ENCODE measurements at regions not wholly inside any gene's neighbourhood (a gene's known extent, or its start where the extent isn't known, plus 50 kb on each side); places are given as distances from the start of the nearest gene placed in this dataset.

GRCh38 chr10:130326954-130327353 is 190.8 kb downstream of the GLRX3 start:
- H3K4me3 ChIP-seq, result no peak overlapping the region
- no peaks in the 10 kb centered on the region for H3K36me3 ChIP-seq
- H3K9me3 ChIP-seq, result peaks cover 16 to 23% of the 10 kb centered on the region in 2 donors
- H3K27me3 ChIP-seq, result peaks cover 0 to 13% of the 10 kb centered on the region in 2 donors
- TF ChIP-seq POLR2AphosphoS5 (IDR thresholded peaks at IDR 0.05) (no peak), POLR2A (IDR thresholded peaks at IDR 0.05) (no peak)
- TF ChIP-seq, protein P1, sequence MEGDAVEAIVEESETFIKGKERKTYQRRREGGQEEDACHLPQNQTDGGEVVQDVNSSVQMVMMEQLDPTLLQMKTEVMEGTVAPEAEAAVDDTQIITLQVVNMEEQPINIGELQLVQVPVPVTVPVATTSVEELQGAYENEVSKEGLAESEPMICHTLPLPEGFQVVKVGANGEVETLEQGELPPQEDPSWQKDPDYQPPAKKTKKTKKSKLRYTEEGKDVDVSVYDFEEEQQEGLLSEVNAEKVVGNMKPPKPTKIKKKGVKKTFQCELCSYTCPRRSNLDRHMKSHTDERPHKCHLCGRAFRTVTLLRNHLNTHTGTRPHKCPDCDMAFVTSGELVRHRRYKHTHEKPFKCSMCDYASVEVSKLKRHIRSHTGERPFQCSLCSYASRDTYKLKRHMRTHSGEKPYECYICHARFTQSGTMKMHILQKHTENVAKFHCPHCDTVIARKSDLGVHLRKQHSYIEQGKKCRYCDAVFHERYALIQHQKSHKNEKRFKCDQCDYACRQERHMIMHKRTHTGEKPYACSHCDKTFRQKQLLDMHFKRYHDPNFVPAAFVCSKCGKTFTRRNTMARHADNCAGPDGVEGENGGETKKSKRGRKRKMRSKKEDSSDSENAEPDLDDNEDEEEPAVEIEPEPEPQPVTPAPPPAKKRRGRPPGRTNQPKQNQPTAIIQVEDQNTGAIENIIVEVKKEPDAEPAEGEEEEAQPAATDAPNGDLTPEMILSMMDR (IDR thresholded peaks at IDR 0.05), result no peak
- no peak for DNase-seq (ENCODE audit: low spot score in 2 of 2)
- H3K4me1 ChIP-seq, result no peaks in the 10 kb centered on the region
- intact Hi-C loops (cut with DNase I; ENCODE audit: low total_unique reads), result no loop called here
- no peak overlapping the region for H3K27ac ChIP-seq

DNA sequence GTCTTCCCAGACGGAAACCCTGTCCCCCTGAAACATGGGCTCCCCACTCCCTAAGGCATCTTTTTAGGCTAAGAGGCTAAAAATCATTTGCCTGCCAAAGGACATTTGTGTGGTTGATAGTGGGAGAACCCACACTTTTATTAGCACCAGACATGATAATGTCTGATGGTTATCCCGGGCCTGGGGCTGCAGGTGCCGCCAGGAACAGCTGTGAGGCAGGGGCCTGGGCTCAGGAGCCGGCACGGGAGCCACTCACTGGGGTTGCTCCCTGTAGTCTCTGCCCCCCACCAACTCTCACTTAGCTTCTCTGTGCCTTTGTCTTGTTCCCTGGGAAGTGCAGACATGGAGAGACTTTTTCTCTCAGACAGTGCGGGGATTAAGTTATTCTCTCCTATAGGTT is 193.6 kb downstream of the GLRX3 start:
- no peak for DNase-seq (ENCODE audit: low spot score in 2 of 2)
- H3K4me3 ChIP-seq, result no peak overlapping the region
- intact Hi-C loops (cut with DNase I; ENCODE audit: low total_unique reads), result no loop called here
- H3K27me3 ChIP-seq, result peaks cover 0 to 13% of the 10 kb centered on the region in 2 donors
- H3K9me3 ChIP-seq, result peaks cover 11 to 23% of the 10 kb centered on the region in 2 donors
- H3K27ac ChIP-seq, result no peak overlapping the region
- H3K4me1 ChIP-seq, result no peaks in the 10 kb centered on the region
- no peak for TF ChIP-seq POLR2AphosphoS5 (IDR thresholded peaks at IDR 0.05)
- no peak for TF ChIP-seq POLR2A (IDR thresholded peaks at IDR 0.05)
- TF ChIP-seq, protein P1 (IDR thresholded peaks at IDR 0.05), result no peak
- no peaks in the 10 kb centered on the region for H3K36me3 ChIP-seq

DNA sequence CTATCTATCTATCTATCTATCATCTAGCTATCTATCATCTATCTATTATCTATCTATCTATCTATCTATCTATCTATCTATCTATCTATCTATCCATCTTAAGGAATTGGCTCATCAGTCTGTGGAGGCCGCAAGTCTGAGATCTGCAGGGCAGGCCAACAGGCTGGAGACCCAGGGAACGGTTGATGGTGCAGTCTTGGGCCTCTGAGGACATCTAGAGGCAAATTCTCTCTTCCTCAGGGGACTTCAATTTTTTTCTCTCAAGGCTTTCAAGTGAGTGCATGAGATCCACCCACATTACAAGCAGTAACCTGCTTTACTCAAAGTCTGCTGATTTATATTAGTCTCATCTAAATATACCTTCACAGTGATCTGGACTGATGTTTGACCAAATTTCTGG is 197.0 kb downstream of the GLRX3 start:
- peaks cover 0 to 11% of the 10 kb centered on the region in 2 donors for H3K27me3 ChIP-seq
- peaks cover 0 to under 1% of the 10 kb centered on the region in 2 donors for H3K9me3 ChIP-seq
- H3K27ac ChIP-seq, result no peak overlapping the region
- TF ChIP-seq, protein P1 (IDR thresholded peaks at IDR 0.05), result no peak
- TF ChIP-seq POLR2AphosphoS5 (IDR thresholded peaks at IDR 0.05) (no peak), POLR2A (IDR thresholded peaks at IDR 0.05) (no peak)
- DNase-seq (ENCODE audit: low spot score in 2 of 2), result no peak
- intact Hi-C loops (cut with DNase I; ENCODE audit: low total_unique reads), result no loop called here
- no peaks in the 10 kb centered on the region for H3K4me1 ChIP-seq
- H3K36me3 ChIP-seq, result no peaks in the 10 kb centered on the region
- H3K4me3 ChIP-seq, result no peak overlapping the region

DNA sequence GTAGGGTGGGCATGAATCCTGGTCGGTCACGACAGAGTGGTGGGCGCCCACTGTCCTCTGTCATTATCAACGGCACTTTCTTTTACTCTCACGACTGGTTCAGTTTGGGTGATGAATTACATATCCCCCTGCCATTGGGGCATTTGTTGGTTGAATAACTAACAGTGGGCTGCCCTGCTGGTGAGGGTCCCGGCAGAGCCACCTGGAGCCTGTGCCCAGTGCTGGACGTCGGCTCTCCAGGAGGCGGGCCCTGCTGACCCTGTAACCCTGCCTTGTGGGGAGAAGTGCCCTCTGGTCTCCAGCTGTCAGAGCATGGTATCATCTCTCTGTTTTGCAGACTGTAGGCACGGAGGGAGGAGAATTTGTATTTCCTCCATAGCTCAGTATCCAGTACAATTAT is 199.1 kb downstream of the GLRX3 start:
- Histone ChIP-seq H3K27ac (no peak overlapping the region), H3K4me3 (no peak overlapping the region), H3K9me3 (no peaks in the 10 kb centered on the region), H3K27me3 (peaks cover 0 to 18% of the 10 kb centered on the region in 2 donors), H3K4me1 (no peaks in the 10 kb centered on the region), H3K36me3 (no peaks in the 10 kb centered on the region)
- DNase-seq (ENCODE audit: low spot score in 2 of 2), result no peak
- TF ChIP-seq, protein P1 (IDR thresholded peaks at IDR 0.05), result no peak
- TF ChIP-seq POLR2A (IDR thresholded peaks at IDR 0.05), result no peak
- no peak for TF ChIP-seq POLR2AphosphoS5 (IDR thresholded peaks at IDR 0.05)
- intact Hi-C loops (cut with DNase I; ENCODE audit: low total_unique reads), result no loop called here

DNA sequence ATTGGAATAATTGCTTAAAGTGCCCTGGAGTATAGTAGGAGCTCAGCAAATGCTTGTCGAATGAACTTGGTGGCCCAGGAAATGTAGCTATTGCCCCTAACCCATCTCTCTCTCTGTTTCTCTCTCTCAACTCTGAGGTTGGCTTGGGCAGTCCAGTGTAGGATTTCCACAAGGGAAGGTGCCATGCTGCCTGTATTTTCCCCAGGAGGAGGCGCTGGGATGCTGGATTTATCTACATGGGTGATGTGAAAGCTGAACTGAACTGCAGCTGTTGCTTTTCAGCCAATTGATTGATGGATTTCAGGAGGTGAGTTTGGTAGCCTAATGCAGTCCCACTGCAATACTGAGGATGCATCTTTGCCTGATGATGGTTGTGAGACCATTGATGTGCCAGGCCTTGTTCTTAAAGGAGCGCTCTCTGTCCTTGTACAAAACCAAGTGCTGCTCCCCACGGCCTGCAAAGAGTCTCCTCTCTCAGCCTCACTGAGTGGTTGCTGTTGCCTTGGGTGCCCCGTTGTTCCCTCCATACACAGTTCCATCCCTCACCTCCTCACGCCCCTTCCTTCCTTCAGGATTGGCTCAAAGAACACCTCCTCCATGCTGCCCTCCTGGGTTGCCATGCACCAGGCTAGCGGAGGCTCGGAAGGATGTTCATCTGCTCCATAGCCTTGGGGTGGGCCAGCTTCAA is 200.6 kb downstream of the GLRX3 start:
- TF ChIP-seq, protein P1 (IDR thresholded peaks at IDR 0.05), result no peak
- no peak for TF ChIP-seq POLR2A (IDR thresholded peaks at IDR 0.05)
- TF ChIP-seq POLR2AphosphoS5 (IDR thresholded peaks at IDR 0.05), result no peak
- Histone ChIP-seq H3K9me3 (no peaks in the 10 kb centered on the region), H3K4me1 (no peaks in the 10 kb centered on the region), H3K27ac (no peak overlapping the region), H3K36me3 (no peaks in the 10 kb centered on the region), H3K27me3 (peaks cover 0 to 13% of the 10 kb centered on the region in 2 donors), H3K4me3 (no peak overlapping the region)
- no peak for DNase-seq (ENCODE audit: low spot score in 2 of 2)
- intact Hi-C loops (cut with DNase I; ENCODE audit: low total_unique reads), result no loop called here
